ENCODE measurements at regions not wholly inside any gene's neighbourhood (a gene's known extent, or its start where the extent isn't known, plus 50 kb on each side); places are given as distances from the start of the nearest gene placed in this dataset.
A peak's percentile ranks its signal among the peaks of the same experiment; 100 is the strongest.
"Not testable (repeated sequence)": the region's sequence is repeated elsewhere in the genome, so short reads cannot be mapped to it uniquely, and the experiment has no call there.

GRCh38 chr2:205864491-205864890 is 182.2 kb downstream of the NRP2 start:
- no peak for DNase-seq

- DNase-seq, result not testable (repeated sequence)
These were observed 180.5 kb downstream of the NRP2 start for GRCh38 chr2:205862761-205863160.

- no peak for DNase-seq
These were observed 178.6 kb downstream of the NRP2 start for GRCh38 chr2:205860885-205861284.

- no peak for DNase-seq
These were observed 177.9 kb downstream of the NRP2 start for GRCh38 chr2:205860181-205860580.

GRCh38 chr2:205858881-205859441 is 176.7 kb downstream of the NRP2 start:
- peak; percentile 85 for DNase-seq

GRCh38 chr2:205858275-205858674 is 176.0 kb downstream of the NRP2 start:
- DNase-seq, result peak; percentile 9

- DNase-seq, result no peak
These were observed 175.4 kb downstream of the NRP2 start for GRCh38 chr2:205857520-205858237.

- DNase-seq, result peak; percentile 20
These were observed 170.2 kb downstream of the NRP2 start for GRCh38 chr2:205852457-205852856.

GRCh38 chr2:205850611-205851010 is 168.3 kb downstream of the NRP2 start:
- DNase-seq, result no peak

- DNase-seq, result no peak
These were observed 167.8 kb downstream of the NRP2 start for GRCh38 chr2:205850132-205850531.

- no peak for DNase-seq
These were observed 166.8 kb downstream of the NRP2 start for GRCh38 chr2:205849136-205849535.

- DNase-seq, result no peak
These were observed 166.3 kb downstream of the NRP2 start for GRCh38 chr2:205848601-205849000.

All from NCI-H446 treated with DMSO at 0.1 percent for 48 hours (cell line).